H9 (cell line): ENCODE measurements at regions not wholly inside any gene's neighbourhood (a gene's known extent, or its start where the extent isn't known, plus 50 kb on each side); places are given as distances from the start of the nearest gene placed in this dataset.

Experiments used
- DNase-seq: peaks from one replicate; pipeline ENCODE4 v3.0.0-alpha.2; 2017
- H2AFZ ChIP-seq: one replicate; pipeline ENCODE4 v1.6.1; 2013; ENCODE audit warnings: mild to moderate bottlenecking, low read length, control low read depth, moderate library complexity
- H2AK5ac ChIP-seq: 2 replicates; pipeline ENCODE4 v1.6.1; 2013; ENCODE audit warnings: low read length, control low read depth, mixed read lengths; ENCODE audit not compliant: insufficient read length
- H2BK120ac ChIP-seq: one replicate; pipeline ENCODE4 v1.6.1; 2013; ENCODE audit warnings: low read depth, mild to moderate bottlenecking, low read length, control low read depth, inconsistent platforms; ENCODE audit not compliant: poor library complexity, severe bottlenecking
- H2BK12ac ChIP-seq: 2 replicates; pipeline ENCODE4 v1.6.1; 2013; ENCODE audit warnings: low read length, control low read depth, mixed read lengths, low read depth; ENCODE audit not compliant: insufficient read length
- H2BK15ac ChIP-seq: 2 replicates; pipeline ENCODE4 v1.6.1; 2013; ENCODE audit warnings: low read depth, low read length, control low read depth
- H2BK20ac ChIP-seq: one replicate; pipeline ENCODE4 v1.6.1; 2013; ENCODE audit warnings: low read depth, mild to moderate bottlenecking, low read length, control low read depth, inconsistent platforms; ENCODE audit not compliant: poor library complexity, severe bottlenecking
- H2BK5ac ChIP-seq: 2 replicates; pipeline ENCODE4 v1.6.1; 2013; ENCODE audit warnings: low read length, control low read depth, mixed read lengths; ENCODE audit not compliant: insufficient read length
- H3K14ac ChIP-seq: 2 replicates; pipeline ENCODE4 v1.6.1; 2013; ENCODE audit warnings: low read length, control low read depth; ENCODE audit not compliant: insufficient read depth
- H3K18ac ChIP-seq: 2 replicates; pipeline ENCODE4 v1.6.1; 2013; ENCODE audit warnings: low read depth, mild to moderate bottlenecking, mixed read lengths, low read length, control low read depth; ENCODE audit not compliant: insufficient read length
- H3K23ac ChIP-seq: 2 replicates; pipeline ENCODE4 v1.6.1; 2013; ENCODE audit warnings: low read length, control low read depth, mixed read lengths, low read depth; ENCODE audit not compliant: insufficient read length
- H3K23me2 ChIP-seq: 2 replicates; pipeline ENCODE4 v1.6.1; 2013; ENCODE audit warnings: low read depth, mild to moderate bottlenecking, mixed read lengths, low read length, control low read depth; ENCODE audit not compliant: insufficient read length, poor library complexity, severe bottlenecking
- H3K27ac ChIP-seq: 2 replicates; pipeline ENCODE4 v1.5.1; 2013; ENCODE audit warnings: low read length, control low read depth, mixed read lengths, low read depth; ENCODE audit not compliant: insufficient read length
- H3K27me3 ChIP-seq: 2 replicates; pipeline ENCODE4 v1.6.1; 2013; ENCODE audit warnings: low read length, control low read depth, inconsistent platforms; ENCODE audit not compliant: insufficient read depth
- H3K4ac ChIP-seq: 2 replicates; pipeline ENCODE4 v1.6.1; 2013; ENCODE audit warnings: low read depth, mild to moderate bottlenecking, control low read depth, inconsistent platforms, low read length, moderate library complexity
- H3K4me1 ChIP-seq: 2 replicates; pipeline ENCODE4 v1.6.1; 2013; ENCODE audit warnings: low read length, control low read depth, inconsistent platforms; ENCODE audit not compliant: insufficient read depth
- H3K4me2 ChIP-seq: 2 replicates; pipeline ENCODE4 v1.6.1; 2013; ENCODE audit warnings: low read length, control low read depth, mixed read lengths; ENCODE audit not compliant: insufficient read length, insufficient read depth
- H3K56ac ChIP-seq: 2 replicates; pipeline ENCODE4 v1.6.1; 2013; ENCODE audit warnings: low read depth, mild to moderate bottlenecking, mixed read lengths, low read length, control low read depth; ENCODE audit not compliant: insufficient read length
- H3K79me1 ChIP-seq: 2 replicates; pipeline ENCODE4 v1.6.1; 2013; ENCODE audit warnings: low read depth, mild to moderate bottlenecking, moderate library complexity, low read length, control low read depth, inconsistent platforms; ENCODE audit not compliant: insufficient read depth, poor library complexity, severe bottlenecking
- H3K79me2 ChIP-seq: 2 replicates; pipeline ENCODE4 v1.6.1; 2013; ENCODE audit warnings: low read length, control low read depth, inconsistent platforms; ENCODE audit not compliant: insufficient read depth
- H3K9ac ChIP-seq: 2 replicates; pipeline ENCODE4 v1.6.1; 2013; ENCODE audit warnings: low read length, control low read depth, mixed read lengths; ENCODE audit not compliant: insufficient read length; ENCODE audit errors: extremely low read depth
- H3K9me3 ChIP-seq: one replicate; pipeline ENCODE4 v1.6.1; 2013; ENCODE audit warnings: low read depth, low read length, inconsistent platforms; ENCODE audit not compliant: control insufficient read depth
- H3T11ph ChIP-seq: one replicate; pipeline ENCODE4 v1.6.1; 2013; ENCODE audit warnings: mild to moderate bottlenecking, low read length, control low read depth, inconsistent platforms
- H4K20me1 ChIP-seq: one replicate; pipeline ENCODE4 v1.6.1; 2013; ENCODE audit not compliant: control insufficient read depth, insufficient read length, insufficient read depth
- H4K5ac ChIP-seq: 2 replicates; pipeline ENCODE4 v1.6.1; 2013; ENCODE audit warnings: low read depth, mild to moderate bottlenecking, mixed read lengths, low read length, control low read depth; ENCODE audit not compliant: insufficient read length
- H4K8ac ChIP-seq: replicated peaks from 2 replicates; pipeline ENCODE4 v1.6.1; 2013; ENCODE audit warnings: low read length, control low read depth, mixed read lengths, low read depth; ENCODE audit not compliant: insufficient read length
- H4K91ac ChIP-seq: 2 replicates; pipeline ENCODE4 v1.6.1; 2013; ENCODE audit warnings: low read depth, mild to moderate bottlenecking, moderate library complexity, mixed read lengths, low read length, control low read depth; ENCODE audit not compliant: insufficient read length
- H3K27ac Mint-ChIP-seq, 3 experiments: 2 replicates in 2 of 3; 3 replicates in 1 of 3; pipeline ENCODE4 v1.8.0; 2020 to 2021; ENCODE audit warnings: mixed read lengths in 3 of 3, mild to moderate bottlenecking in 1 of 3, moderate library complexity in 1 of 3
- H3K27me3 Mint-ChIP-seq: 2 replicates; pipeline ENCODE4 v1.8.0; 2021; ENCODE audit warnings: low read depth, mild to moderate bottlenecking, moderate library complexity, mixed read lengths
- H3K36me3 Mint-ChIP-seq, 3 experiments: 2 replicates in 2 of 3; 3 replicates in 1 of 3; pipeline ENCODE4 v1.8.0; 2020 to 2021; ENCODE audit warnings: low read depth in 3 of 3, mixed read lengths in 3 of 3; ENCODE audit not compliant: insufficient read depth in 1 of 3
- H3K4me1 Mint-ChIP-seq, 2 experiments: 2 replicates each; pipeline ENCODE4 v1.8.0; 2020; ENCODE audit warnings: mixed read lengths in 2 of 2
- H3K4me3 Mint-ChIP-seq, 2 experiments: 2 replicates in 1 of 2; 3 replicates in 1 of 2; pipeline ENCODE4 v1.8.0; 2020 to 2021; ENCODE audit warnings: mild to moderate bottlenecking in 2 of 2, mixed read lengths in 2 of 2, moderate library complexity in 1 of 2
- H3K9me3 Mint-ChIP-seq, 2 experiments: 2 replicates in 1 of 2; 3 replicates in 1 of 2; pipeline ENCODE4 v1.8.0; 2020; ENCODE audit warnings: mild to moderate bottlenecking in 2 of 2, mixed read lengths in 2 of 2, moderate library complexity in 1 of 2
- CTCF ChIP-seq: fragments of 200-600 bp; sonication (generic); conservative IDR thresholded peaks from 3 replicates; pipeline ENCODE4 v1.8.0; 2021; ENCODE audit warnings: antibody characterized with exemption, mild to moderate bottlenecking
- WGBS: extraction: QIAGEN DNeasy Blood & Tissue Kit; methylation state at CpG from one replicate; pipeline ENCODE4 v1.1.7; 2013; ENCODE audit warnings: missing lambda C conversion rate, low lambda C conversion rate, mixed read lengths; ENCODE audit not compliant: insufficient read length; ENCODE audit errors: extremely low coverage; 5-methylcytosine and 5-hydroxymethylcytosine counted together

- H3K4me1 Mint-ChIP-seq, result peaks cover 15 to 19% of the 10 kb centered on the region in 2 experiments
- WGBS, result no CpG with 5 or more reads among the region's 5 CpGs
- H3K27ac Mint-ChIP-seq, result no peak overlapping the region; a peak in 1 of 7 replicates
- H3K23me2 ChIP-seq, result no peaks in the 10 kb centered on the region
- no peaks in the 10 kb centered on the region; the same call in 1 of the 2 replicates for H3K4me1 ChIP-seq
- TF ChIP-seq CTCF, result no peak
- no peak overlapping the region for H3K23ac ChIP-seq
- H3K9me3 Mint-ChIP-seq, result no peaks in the 10 kb centered on the region
- no peak overlapping the region for H3T11ph ChIP-seq
- no peak overlapping the region for H3K18ac ChIP-seq
- H3K56ac ChIP-seq, result no peak overlapping the region
- no peaks in the 10 kb centered on the region for H3K9me3 ChIP-seq
- no peak overlapping the region for H4K8ac ChIP-seq
- H2BK120ac ChIP-seq, result no peak overlapping the region
- no peak overlapping the region for H2AFZ ChIP-seq
- H2BK5ac ChIP-seq, result no peak overlapping the region
- no peak for DNase-seq
- no peaks in the 10 kb centered on the region for H3K36me3 Mint-ChIP-seq
- H4K20me1 ChIP-seq, result no peaks in the 10 kb centered on the region
- no peak overlapping the region for H2BK15ac ChIP-seq
- no peak overlapping the region for H3K9ac ChIP-seq
- no peak overlapping the region for H2BK20ac ChIP-seq
- no peak overlapping the region for H3K14ac ChIP-seq
- no peak overlapping the region for H3K27ac ChIP-seq
- H2AK5ac ChIP-seq, result no peak overlapping the region
- H3K4me3 Mint-ChIP-seq, result no peak overlapping the region
- H3K79me2 ChIP-seq, result no peaks in the 10 kb centered on the region
- H4K91ac ChIP-seq, result no peak overlapping the region
- no peaks in the 10 kb centered on the region for H3K79me1 ChIP-seq
- no peaks in the 10 kb centered on the region; the same call in 1 of the 2 replicates for H3K27me3 Mint-ChIP-seq
- no peak overlapping the region for H3K4ac ChIP-seq
- H3K4me2 ChIP-seq, result no peak overlapping the region
- no peaks in the 10 kb centered on the region for H3K27me3 ChIP-seq
- H4K5ac ChIP-seq, result no peak overlapping the region
- no peak overlapping the region for H2BK12ac ChIP-seq
Observed at GRCh38 chr7:26550492-26550891, 258.8 kb downstream of the SNX10 start.
